Astrocyte of the cerebellum (primary cell): ENCODE measurements at regions not wholly inside any gene's neighbourhood (a gene's known extent, or its start where the extent isn't known, plus 50 kb on each side); places are given as distances from the start of the nearest gene placed in this dataset.

Experiments used
- DNase-seq: peaks from one replicate; pipeline ENCODE4 v3.0.0-alpha.2; 2011; ENCODE audit warnings: low read depth
- H3K4me3 ChIP-seq: 2 replicates; pipeline ENCODE4 v1.5.1; 2011; ENCODE audit warnings: mild to moderate bottlenecking, low read depth, low read length, moderate library complexity
- CTCF ChIP-seq: IDR thresholded peaks from 2 replicates; pipeline ENCODE4 v1.5.1; 2012; ENCODE audit warnings: low read length, low read depth, moderate library complexity, mild to moderate bottlenecking; ENCODE audit errors: missing control alignments
- in situ Hi-C: cut with HindIII; loops from 2 replicates; pipeline ENCODE4 v1.10.0; 2017; ENCODE audit warnings: low sequenced_read_pairs

- no peak overlapping the region for H3K4me3 ChIP-seq
- no peak for TF ChIP-seq CTCF
- DNase-seq, result no peak
- in situ Hi-C loops, result no loop called here
These were observed 68.8 kb upstream of the TACR1 start for GRCh38 chr2:75268112-75268511.

GRCh38 chr2:75261923-75262322 is 62.6 kb upstream of the TACR1 start:
- H3K4me3 ChIP-seq, result no peak overlapping the region
- TF ChIP-seq CTCF, result no peak
- DNase-seq, result no peak
- in situ Hi-C loops, result no loop called here

GRCh38 chr2:75260946-75261345 is 61.6 kb upstream of the TACR1 start:
- in situ Hi-C loops, result no loop called here
- TF ChIP-seq CTCF, result no peak
- no peak for DNase-seq
- no peak overlapping the region for H3K4me3 ChIP-seq

- TF ChIP-seq CTCF, result no peak
- in situ Hi-C loops, result no loop called here
- no peak overlapping the region for H3K4me3 ChIP-seq
- no peak for DNase-seq
These were observed 59.3 kb upstream of the TACR1 start for GRCh38 chr2:75258620-75259019.

GRCh38 chr2:75256485-75256884 is 57.2 kb upstream of the TACR1 start:
- H3K4me3 ChIP-seq, result no peak overlapping the region
- no peak for TF ChIP-seq CTCF
- in situ Hi-C loops, result no loop called here
- DNase-seq, result no peak

GRCh38 chr2:75253526-75253925 is 54.2 kb upstream of the TACR1 start:
- no peak for DNase-seq
- in situ Hi-C loops, result no loop called here
- no peak overlapping the region for H3K4me3 ChIP-seq
- TF ChIP-seq CTCF, result no peak

GRCh38 chr2:75251896-75252295 is 52.6 kb upstream of the TACR1 start:
- H3K4me3 ChIP-seq, result no peak overlapping the region
- TF ChIP-seq CTCF, result no peak
- in situ Hi-C loops, result no loop called here

More at GRCh38 chr2:75251896-75252295, 52.6 kb upstream of the TACR1 start:
- DNase-seq, result no peak
